Vagina (tissue), 2 donors: ENCODE measurements at regions not wholly inside any gene's neighbourhood (a gene's known extent, or its start where the extent isn't known, plus 50 kb on each side); places are given as distances from the start of the nearest gene placed in this dataset.

Source experiments
- DNase-seq, 2 donors: peaks; one replicate each; pipeline ENCODE4 v3.0.0-alpha.2; 2017; ENCODE audit errors: extremely low spot score in 2 of 2
- H3K27ac ChIP-seq: fragments of 200-600 bp; sonication (generic); one replicate; pipeline ENCODE4 v1.5.1; 2019
- H3K27me3 ChIP-seq: fragments of 200-600 bp; sonication (generic); one replicate; pipeline ENCODE4 v1.5.1; 2019
- H3K36me3 ChIP-seq, 2 donors: fragments of 200-600 bp; sonication (generic); one replicate each; pipeline ENCODE4 v1.5.1; 2017 to 2019
- H3K4me1 ChIP-seq: fragments of 200-600 bp; sonication (generic); one replicate; pipeline ENCODE4 v1.5.1; 2019
- H3K4me3 ChIP-seq, 2 donors: fragments of 200-600 bp; sonication (generic); 1 replicate in 1 of 2; 2 replicates in 1 of 2; pipeline ENCODE4 v1.5.1; 2016 to 2019
- H3K9me3 ChIP-seq: fragments of 200-600 bp; sonication (generic); one replicate; pipeline ENCODE4 v1.5.1; 2019
- POLR2A ChIP-seq, 2 donors: fragments of 450-650 bp; IDR thresholded peaks; one replicate each; pipeline ENCODE4 v1.6.1; 2017; ENCODE audit warnings: antibody characterized with exemption in 2 of 2, mild to moderate bottlenecking in 2 of 2, moderate library complexity in 2 of 2
- POLR2AphosphoS5 ChIP-seq, 2 donors: sonication (generic); formaldehyde crosslinking; IDR thresholded peaks; one replicate each; pipeline ENCODE4 v1.9.0; 2017; ENCODE audit warnings: antibody characterized with exemption in 2 of 2, mild to moderate bottlenecking in 2 of 2, low read depth in 1 of 2; ENCODE audit not compliant: insufficient read depth in 1 of 2
- intact Hi-C: fragments of 100-400 bp; cut with DNase I; formaldehyde crosslinking; loops from one replicate; pipeline ENCODE4 v1.15.1; 2023
- TF ChIP-seq, protein P1 (sequence below), 3 experiments: fragments of 450-650 bp in 2 of 3; fragments of 200-600 bp in 1 of 3; sonication (generic) in 1 of 3; IDR thresholded peaks; one replicate each; pipeline ENCODE4 v1.5.1; 2017 to 2019; ENCODE audit warnings: antibody characterized with exemption in 3 of 3, mild to moderate bottlenecking in 2 of 3, moderate library complexity in 2 of 3

DNA sequence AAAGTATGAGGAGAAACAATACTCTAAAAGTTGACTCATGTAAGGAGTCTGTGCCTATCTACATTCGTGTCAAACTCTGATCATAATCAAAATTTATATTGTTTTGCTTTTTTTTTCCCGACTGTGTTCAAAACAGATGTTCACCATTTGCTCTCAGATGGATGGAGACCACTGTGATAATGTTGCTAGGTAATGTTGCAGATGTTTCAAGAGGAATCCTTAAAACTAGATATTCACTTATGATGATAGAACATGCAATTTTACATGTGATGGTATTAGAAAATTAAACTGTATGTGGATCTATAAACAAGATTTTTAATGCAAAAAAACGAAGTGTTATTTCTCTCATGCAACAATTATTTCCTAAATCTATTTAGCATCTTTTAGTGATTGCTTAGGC is 1080.1 kb downstream of the REEP3 start:
- H3K36me3 ChIP-seq: no peaks in the 10 kb centered on the region
- H3K9me3 ChIP-seq: no peaks in the 10 kb centered on the region
- no peaks in the 10 kb centered on the region for H3K27me3 ChIP-seq
- TF ChIP-seq, protein P1, sequence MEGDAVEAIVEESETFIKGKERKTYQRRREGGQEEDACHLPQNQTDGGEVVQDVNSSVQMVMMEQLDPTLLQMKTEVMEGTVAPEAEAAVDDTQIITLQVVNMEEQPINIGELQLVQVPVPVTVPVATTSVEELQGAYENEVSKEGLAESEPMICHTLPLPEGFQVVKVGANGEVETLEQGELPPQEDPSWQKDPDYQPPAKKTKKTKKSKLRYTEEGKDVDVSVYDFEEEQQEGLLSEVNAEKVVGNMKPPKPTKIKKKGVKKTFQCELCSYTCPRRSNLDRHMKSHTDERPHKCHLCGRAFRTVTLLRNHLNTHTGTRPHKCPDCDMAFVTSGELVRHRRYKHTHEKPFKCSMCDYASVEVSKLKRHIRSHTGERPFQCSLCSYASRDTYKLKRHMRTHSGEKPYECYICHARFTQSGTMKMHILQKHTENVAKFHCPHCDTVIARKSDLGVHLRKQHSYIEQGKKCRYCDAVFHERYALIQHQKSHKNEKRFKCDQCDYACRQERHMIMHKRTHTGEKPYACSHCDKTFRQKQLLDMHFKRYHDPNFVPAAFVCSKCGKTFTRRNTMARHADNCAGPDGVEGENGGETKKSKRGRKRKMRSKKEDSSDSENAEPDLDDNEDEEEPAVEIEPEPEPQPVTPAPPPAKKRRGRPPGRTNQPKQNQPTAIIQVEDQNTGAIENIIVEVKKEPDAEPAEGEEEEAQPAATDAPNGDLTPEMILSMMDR (IDR thresholded peaks at IDR 0.05): no peak
- TF ChIP-seq POLR2AphosphoS5 (IDR thresholded peaks at IDR 0.05; ENCODE audit: insufficient read depth in 1 of 2, low read depth in 1 of 2): no peak
- no peak for TF ChIP-seq POLR2A (IDR thresholded peaks at IDR 0.05)
- intact Hi-C loops: no loop called here
- H3K4me1 ChIP-seq: no peaks in the 10 kb centered on the region
- H3K27ac ChIP-seq: no peak overlapping the region
- no peak for DNase-seq
- H3K4me3 ChIP-seq: no peak overlapping the region

DNA sequence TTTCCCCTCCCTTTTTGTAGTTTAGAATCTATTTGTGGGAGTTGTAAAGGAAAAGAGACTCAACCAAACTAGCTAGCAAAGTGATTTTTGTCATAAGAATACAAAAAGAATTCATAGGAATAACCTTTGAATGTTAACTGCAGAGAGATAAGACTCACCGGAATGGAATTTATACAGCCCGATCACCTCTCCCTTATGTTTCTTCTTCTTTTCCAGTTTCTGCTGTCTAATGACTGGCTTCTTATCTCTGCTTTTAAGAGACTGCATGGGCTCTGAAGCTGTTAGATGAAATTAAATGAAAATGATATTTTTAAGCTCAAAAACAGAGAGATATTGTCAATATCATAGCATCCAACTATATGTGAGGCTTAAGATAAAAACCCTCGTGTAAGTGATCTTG is 1095.9 kb downstream of the REEP3 start:
- TF ChIP-seq, protein P1 (IDR thresholded peaks at IDR 0.05): no peak
- TF ChIP-seq POLR2AphosphoS5 (IDR thresholded peaks at IDR 0.05; ENCODE audit: insufficient read depth in 1 of 2, low read depth in 1 of 2): no peak
- TF ChIP-seq POLR2A (IDR thresholded peaks at IDR 0.05): no peak
- H3K36me3 ChIP-seq: no peaks in the 10 kb centered on the region
- no peak overlapping the region for H3K4me3 ChIP-seq
- H3K9me3 ChIP-seq: no peaks in the 10 kb centered on the region
- no peak for DNase-seq
- H3K27me3 ChIP-seq: no peaks in the 10 kb centered on the region
- intact Hi-C loops: no loop called here
- no peak overlapping the region for H3K27ac ChIP-seq
- H3K4me1 ChIP-seq: no peaks in the 10 kb centered on the region

DNA sequence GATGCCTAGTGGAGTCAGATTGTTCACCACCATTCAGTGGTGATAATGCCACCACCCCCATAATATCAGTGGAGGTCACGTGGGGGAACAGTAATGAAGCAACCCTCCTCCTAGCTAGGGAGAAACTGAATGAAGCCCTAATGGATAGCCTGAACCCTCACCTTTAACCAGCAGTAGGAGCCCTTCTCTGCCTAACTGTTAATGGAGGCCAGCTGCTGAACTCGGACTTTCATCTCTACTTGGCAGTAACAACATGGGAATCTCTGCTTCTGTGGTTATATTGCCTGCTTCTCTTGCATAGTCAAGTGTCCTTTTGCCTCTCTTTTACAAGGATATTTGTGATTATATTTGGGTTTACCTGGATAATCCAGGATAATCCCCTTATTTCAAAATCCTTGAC is 1097.9 kb downstream of the REEP3 start:
- Histone ChIP-seq H3K27me3 (no peaks in the 10 kb centered on the region), H3K4me3 (no peak overlapping the region), H3K4me1 (no peaks in the 10 kb centered on the region), H3K27ac (no peak overlapping the region), H3K36me3 (no peaks in the 10 kb centered on the region), H3K9me3 (no peaks in the 10 kb centered on the region)
- no peak for TF ChIP-seq POLR2AphosphoS5 (IDR thresholded peaks at IDR 0.05; ENCODE audit: insufficient read depth in 1 of 2, low read depth in 1 of 2)
- TF ChIP-seq POLR2A (IDR thresholded peaks at IDR 0.05): no peak
- TF ChIP-seq, protein P1 (IDR thresholded peaks at IDR 0.05): no peak
- intact Hi-C loops: no loop called here
- no peak for DNase-seq

DNA sequence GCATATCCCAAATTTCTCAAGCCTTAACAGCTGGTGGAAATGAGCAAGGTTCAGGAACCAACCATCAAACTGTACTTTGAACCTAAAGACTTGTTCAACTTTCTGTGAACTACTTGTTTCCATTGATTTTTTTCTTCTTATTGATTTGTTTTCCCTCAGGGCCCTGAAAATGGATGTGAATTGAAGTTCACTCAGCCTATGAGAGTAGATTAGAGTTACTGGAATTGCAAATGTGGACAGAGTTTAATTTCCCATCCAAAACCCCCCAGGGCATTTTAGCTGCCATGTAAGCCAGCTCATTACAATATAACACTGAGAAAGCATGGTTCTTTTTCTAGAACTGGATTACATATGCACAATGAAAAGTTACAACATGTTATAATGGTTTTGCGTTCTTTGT is 1105.7 kb downstream of the REEP3 start:
- DNase-seq: no peak
- Histone ChIP-seq H3K27me3 (no peaks in the 10 kb centered on the region), H3K27ac (no peak overlapping the region), H3K9me3 (no peaks in the 10 kb centered on the region), H3K36me3 (no peaks in the 10 kb centered on the region), H3K4me1 (no peaks in the 10 kb centered on the region), H3K4me3 (no peak overlapping the region)
- intact Hi-C loops: no loop called here
- TF ChIP-seq, protein P1 (IDR thresholded peaks at IDR 0.05): no peak
- TF ChIP-seq POLR2AphosphoS5 (IDR thresholded peaks at IDR 0.05; ENCODE audit: insufficient read depth in 1 of 2, low read depth in 1 of 2) (no peak), POLR2A (IDR thresholded peaks at IDR 0.05) (no peak)

DNA sequence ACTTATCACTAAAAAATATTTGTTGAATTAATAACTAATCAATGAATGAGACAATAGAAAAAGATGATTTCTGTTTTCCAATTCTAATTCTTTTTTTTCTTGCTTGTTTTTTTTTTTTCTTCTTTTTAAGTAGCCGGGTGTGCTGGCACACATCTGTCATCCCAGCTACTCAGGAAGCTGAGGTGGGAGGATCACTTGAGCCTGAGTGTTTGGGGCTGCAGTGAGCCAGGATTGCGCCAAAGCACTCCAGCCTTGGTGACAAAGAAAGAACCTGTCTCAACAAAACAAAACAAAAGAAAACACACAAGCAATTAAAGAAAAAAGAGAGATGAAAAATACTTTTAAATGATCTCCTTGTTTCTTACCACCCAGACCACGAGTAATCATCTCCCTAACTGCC is 1109.3 kb downstream of the REEP3 start:
- Histone ChIP-seq H3K27ac (no peak overlapping the region), H3K4me3 (no peak overlapping the region), H3K36me3 (no peaks in the 10 kb centered on the region), H3K9me3 (no peaks in the 10 kb centered on the region), H3K4me1 (no peaks in the 10 kb centered on the region), H3K27me3 (no peaks in the 10 kb centered on the region)
- DNase-seq: no peak
- TF ChIP-seq POLR2A (IDR thresholded peaks at IDR 0.05) (no peak), POLR2AphosphoS5 (IDR thresholded peaks at IDR 0.05; ENCODE audit: insufficient read depth in 1 of 2, low read depth in 1 of 2) (no peak)
- TF ChIP-seq, protein P1 (IDR thresholded peaks at IDR 0.05): no peak
- intact Hi-C loops: no loop called here
